ENCODE measurements at regions not wholly inside any gene's neighbourhood (a gene's known extent, or its start where the extent isn't known, plus 50 kb on each side); places are given as distances from the start of the nearest gene placed in this dataset.

DNA sequence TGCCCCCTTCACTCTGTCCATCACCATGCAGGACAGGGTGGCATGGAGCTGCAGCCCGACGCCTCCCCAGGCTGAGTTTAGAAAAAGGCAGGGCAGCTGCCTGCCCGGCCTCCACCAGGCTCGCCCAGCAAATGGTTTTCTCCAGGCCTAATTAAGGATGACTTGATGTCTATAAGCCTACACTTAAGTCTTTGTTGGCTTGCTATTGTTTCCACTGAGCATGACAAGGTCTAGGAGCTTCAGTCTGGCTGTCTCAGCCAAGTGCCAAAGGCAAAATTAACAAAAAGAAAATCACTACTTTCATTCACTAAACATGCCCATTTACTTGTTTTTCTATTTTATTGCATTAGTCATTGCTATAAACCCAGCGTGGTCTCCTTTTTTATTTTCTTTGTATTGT lies 372.2 kb downstream of the INSIG2 start:
- Histone ChIP-seq H3K27me3 (ENCODE audit: insufficient read depth, low read length) (no peaks in the 10 kb centered on the region), H3K36me3 (ENCODE audit: insufficient read depth, low read length) (no peaks in the 10 kb centered on the region), H3K4me1 (ENCODE audit: insufficient read depth, low read length) (no peaks in the 10 kb centered on the region), H3K4me3 (ENCODE audit: low read length) (no peak overlapping the region), H3K27ac (ENCODE audit: low read depth, low read length) (no peak overlapping the region), H3K9me3 (ENCODE audit: insufficient read depth, low read depth, low read length) (no peaks in the 10 kb centered on the region), H3K9ac (ENCODE audit: low read depth, low read length) (no peak overlapping the region)
- 91% methylated on average over 4 of the region's 5 CpGs for WGBS

DNA sequence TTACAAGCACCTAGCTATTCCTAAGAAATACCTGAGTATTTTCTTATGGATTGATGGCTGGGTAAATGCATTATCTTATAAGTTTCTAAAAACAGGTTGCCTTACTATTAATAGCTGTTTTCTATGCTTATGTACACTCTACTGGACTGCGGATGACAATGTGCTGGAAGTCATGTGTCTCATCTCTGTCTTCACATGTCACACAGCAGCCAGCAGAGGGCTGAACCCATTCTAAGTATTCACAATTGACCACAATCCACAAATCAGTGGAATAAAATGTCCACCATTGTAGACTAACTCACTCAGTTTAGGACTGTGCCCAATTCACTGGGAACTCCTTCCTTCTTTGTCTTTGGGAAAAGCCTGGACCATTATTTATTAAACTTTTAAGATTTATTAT lies 371.2 kb downstream of the INSIG2 start:
- no peaks in the 10 kb centered on the region for H3K4me1 ChIP-seq (ENCODE audit: insufficient read depth, low read length)
- 98% methylated on average over 1 of the region's 1 CpG for WGBS
- H3K9me3 ChIP-seq (ENCODE audit: insufficient read depth, low read depth, low read length), result no peaks in the 10 kb centered on the region
- no peak overlapping the region for H3K9ac ChIP-seq (ENCODE audit: low read depth, low read length)
- H3K36me3 ChIP-seq (ENCODE audit: insufficient read depth, low read length), result no peaks in the 10 kb centered on the region
- no peak overlapping the region for H3K27ac ChIP-seq (ENCODE audit: low read depth, low read length)
- H3K4me3 ChIP-seq (ENCODE audit: low read length), result no peak overlapping the region
- no peaks in the 10 kb centered on the region for H3K27me3 ChIP-seq (ENCODE audit: insufficient read depth, low read length)

DNA sequence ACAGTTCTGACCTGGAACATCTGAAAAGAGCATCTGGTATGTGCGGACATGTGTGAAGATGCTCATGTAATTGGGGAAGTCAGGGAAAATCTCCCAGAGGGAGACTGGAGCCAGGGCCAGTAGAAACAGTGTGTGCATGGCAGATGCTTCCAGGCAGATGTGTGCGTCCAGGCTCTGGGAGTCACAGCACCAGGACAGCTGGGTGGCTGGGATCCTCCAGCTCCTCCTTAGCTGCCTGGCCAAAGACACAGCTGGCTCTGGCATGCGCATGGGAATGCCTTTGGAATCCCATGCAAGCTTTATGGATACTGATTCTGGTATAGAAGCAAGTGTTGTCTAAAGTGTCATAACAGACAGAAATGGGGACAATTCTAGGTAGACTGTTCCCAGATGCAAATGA lies 369.7 kb downstream of the INSIG2 start:
- Histone ChIP-seq H3K36me3 (ENCODE audit: insufficient read depth, low read length) (no peaks in the 10 kb centered on the region), H3K9ac (ENCODE audit: low read depth, low read length) (no peak overlapping the region), H3K4me1 (ENCODE audit: insufficient read depth, low read length) (no peaks in the 10 kb centered on the region), H3K27me3 (ENCODE audit: insufficient read depth, low read length) (no peaks in the 10 kb centered on the region), H3K4me3 (ENCODE audit: low read length) (no peak overlapping the region), H3K9me3 (ENCODE audit: insufficient read depth, low read depth, low read length) (no peaks in the 10 kb centered on the region), H3K27ac (ENCODE audit: low read depth, low read length) (no peak overlapping the region)
- 90% methylated on average over 3 of the region's 3 CpGs for WGBS

DNA sequence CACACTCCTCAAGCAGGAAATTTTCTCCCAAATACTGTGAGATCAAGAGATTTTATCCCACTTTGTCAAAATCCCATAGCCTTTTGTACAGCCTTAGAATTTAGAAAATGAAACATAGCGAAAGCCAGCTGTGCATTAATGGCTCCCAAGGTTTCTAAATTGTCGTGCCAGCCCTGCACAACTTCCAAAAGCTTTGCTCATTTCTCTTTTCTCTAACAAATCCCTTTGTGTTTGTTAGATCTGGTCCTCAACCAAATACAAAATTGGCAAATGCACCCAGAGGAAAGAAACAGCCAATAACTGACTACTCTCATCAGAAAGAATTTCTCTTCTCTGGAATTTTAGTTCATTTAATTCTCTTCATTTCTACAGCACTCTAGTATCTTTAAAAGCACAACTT lies 361.1 kb downstream of the INSIG2 start:
- no peaks in the 10 kb centered on the region for H3K36me3 ChIP-seq (ENCODE audit: insufficient read depth, low read length)
- H3K9ac ChIP-seq (ENCODE audit: low read depth, low read length), result no peak overlapping the region
- no peak overlapping the region for H3K4me3 ChIP-seq (ENCODE audit: low read length)
- H3K9me3 ChIP-seq (ENCODE audit: insufficient read depth, low read depth, low read length), result no peaks in the 10 kb centered on the region
- H3K27ac ChIP-seq (ENCODE audit: low read depth, low read length), result no peak overlapping the region
- H3K27me3 ChIP-seq (ENCODE audit: insufficient read depth, low read length), result no peaks in the 10 kb centered on the region
- H3K4me1 ChIP-seq (ENCODE audit: insufficient read depth, low read length), result peaks cover 17% of the 10 kb centered on the region
- 89% methylated on average over 2 of the region's 2 CpGs for whole genome bisulfite sequencing

DNA sequence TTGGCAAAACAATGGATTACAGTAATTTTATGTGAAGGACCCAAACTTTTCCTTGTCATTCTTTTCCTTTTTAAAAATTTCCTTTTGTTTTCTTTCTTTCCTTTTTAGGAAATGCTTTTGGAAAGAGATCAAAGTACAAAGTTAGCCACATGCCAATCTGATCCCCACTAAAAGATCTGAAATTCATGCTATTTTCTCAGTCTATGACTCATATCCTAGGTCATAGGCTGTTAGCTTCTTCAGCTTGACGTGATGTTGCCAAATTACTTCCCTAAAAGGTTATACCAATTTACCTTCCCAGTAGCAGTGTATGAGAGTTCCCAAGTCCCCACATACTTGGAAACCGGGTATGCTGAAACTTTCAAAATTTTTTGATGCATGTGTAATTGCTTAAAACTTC lies 355.3 kb downstream of the INSIG2 start:
- Histone ChIP-seq H3K27me3 (ENCODE audit: insufficient read depth, low read length) (no peaks in the 10 kb centered on the region), H3K9me3 (ENCODE audit: insufficient read depth, low read depth, low read length) (no peaks in the 10 kb centered on the region), H3K36me3 (ENCODE audit: insufficient read depth, low read length) (no peaks in the 10 kb centered on the region), H3K27ac (ENCODE audit: low read depth, low read length) (no peak overlapping the region), H3K4me3 (ENCODE audit: low read length) (no peak overlapping the region), H3K4me1 (ENCODE audit: insufficient read depth, low read length) (peaks cover 26% of the 10 kb centered on the region), H3K9ac (ENCODE audit: low read depth, low read length) (no peak overlapping the region)
- 58% methylated on average over 1 of the region's 2 CpGs for WGBS

DNA sequence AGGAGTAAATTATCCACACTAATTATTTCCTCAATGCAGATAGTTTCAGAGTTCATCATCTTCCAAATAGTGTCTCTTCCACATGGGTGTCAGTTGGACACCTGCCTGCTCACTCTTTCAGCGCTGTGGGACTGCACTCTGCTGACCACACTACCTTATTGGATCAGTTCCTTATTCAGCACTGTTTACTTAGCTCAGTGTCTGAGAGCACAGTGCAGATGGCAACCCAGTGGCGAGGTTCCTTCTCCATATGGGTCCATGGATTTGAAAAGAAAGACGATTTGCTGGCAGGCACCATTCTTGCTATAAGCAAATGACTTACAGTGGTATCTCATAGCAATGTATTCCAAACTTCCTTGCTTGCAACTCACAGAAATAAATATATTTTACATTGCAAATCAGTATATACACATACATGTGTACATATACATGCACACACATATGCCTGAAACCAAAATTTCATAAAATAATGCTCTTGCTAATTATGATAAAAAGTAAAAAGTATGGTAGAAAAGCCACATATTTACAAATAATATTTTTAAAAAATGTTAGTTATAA lies 354.8 kb downstream of the INSIG2 start:
- Histone ChIP-seq H3K9me3 (ENCODE audit: insufficient read depth, low read depth, low read length) (no peaks in the 10 kb centered on the region), H3K36me3 (ENCODE audit: insufficient read depth, low read length) (no peaks in the 10 kb centered on the region), H3K27ac (ENCODE audit: low read depth, low read length) (no peak overlapping the region), H3K9ac (ENCODE audit: low read depth, low read length) (no peak overlapping the region), H3K4me1 (ENCODE audit: insufficient read depth, low read length) (peaks cover 26% of the 10 kb centered on the region), H3K4me3 (ENCODE audit: low read length) (no peak overlapping the region), H3K27me3 (ENCODE audit: insufficient read depth, low read length) (no peaks in the 10 kb centered on the region)
- WGBS, result 91% methylated on average over 3 of the region's 3 CpGs

DNA sequence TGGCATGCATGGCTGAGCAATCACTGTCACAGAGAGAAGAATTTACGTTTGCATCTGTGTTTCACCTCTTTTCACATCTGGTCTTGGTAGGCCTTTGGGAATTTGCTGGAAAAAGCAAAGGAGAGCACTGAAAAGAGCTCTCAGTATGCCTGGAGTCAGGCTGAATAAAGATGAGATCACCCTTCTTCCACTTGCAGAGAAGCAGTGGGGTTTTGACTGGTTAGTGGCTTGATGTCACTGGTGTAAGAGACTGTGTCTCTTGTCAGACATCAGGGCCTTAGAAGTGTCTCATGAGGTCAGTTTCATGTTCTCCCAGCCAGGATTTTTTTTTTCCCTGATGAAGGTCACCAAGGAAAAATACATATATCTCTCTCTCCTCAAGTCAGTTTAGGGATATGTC lies 353.8 kb downstream of the INSIG2 start:
- no peaks in the 10 kb centered on the region for H3K9me3 ChIP-seq (ENCODE audit: insufficient read depth, low read depth, low read length)
- WGBS, result 90% methylated on average over 1 of the region's 1 CpG
- no peak overlapping the region for H3K4me3 ChIP-seq (ENCODE audit: low read length)
- no peaks in the 10 kb centered on the region for H3K36me3 ChIP-seq (ENCODE audit: insufficient read depth, low read length)
- H3K27ac ChIP-seq (ENCODE audit: low read depth, low read length), result no peak overlapping the region
- no peak overlapping the region for H3K9ac ChIP-seq (ENCODE audit: low read depth, low read length)
- H3K27me3 ChIP-seq (ENCODE audit: insufficient read depth, low read length), result no peaks in the 10 kb centered on the region
- peaks cover 26% of the 10 kb centered on the region for H3K4me1 ChIP-seq (ENCODE audit: insufficient read depth, low read length)

DNA sequence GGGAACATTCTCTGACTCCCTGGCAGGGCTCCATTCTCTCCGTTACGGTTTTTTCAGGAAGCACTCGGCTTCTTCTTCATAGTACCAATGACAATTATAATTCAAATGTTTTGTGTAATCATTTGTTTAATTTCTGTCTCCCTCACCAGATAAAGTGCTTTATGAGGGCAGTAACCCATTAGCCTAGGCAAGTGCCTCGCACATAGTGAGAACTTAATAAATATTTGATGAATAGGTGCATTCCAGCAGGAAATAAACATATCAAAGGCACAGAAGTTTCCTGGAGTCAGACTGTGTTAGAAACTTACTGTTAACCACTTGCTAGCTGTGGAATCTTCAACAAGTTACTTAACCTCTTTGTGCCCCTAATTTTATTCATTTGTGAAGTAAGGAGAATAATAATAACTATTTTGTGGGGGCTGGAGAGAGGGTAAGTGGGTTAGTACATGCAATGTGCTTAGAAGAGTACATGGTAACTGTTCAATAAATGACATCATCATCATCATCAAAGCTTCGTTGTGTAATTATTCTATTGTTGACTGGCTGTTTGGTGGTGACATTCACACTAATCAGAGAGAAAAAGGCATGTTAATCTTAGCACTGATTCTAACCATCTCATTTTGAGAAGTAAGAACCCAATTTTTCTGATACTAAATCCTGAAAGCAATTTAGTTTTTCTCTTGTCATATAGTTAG lies 352.3 kb downstream of the INSIG2 start:
- Histone ChIP-seq H3K4me3 (ENCODE audit: low read length) (no peak overlapping the region), H3K36me3 (ENCODE audit: insufficient read depth, low read length) (no peaks in the 10 kb centered on the region), H3K4me1 (ENCODE audit: insufficient read depth, low read length) (peaks cover 26% of the 10 kb centered on the region), H3K9me3 (ENCODE audit: insufficient read depth, low read depth, low read length) (no peaks in the 10 kb centered on the region), H3K27ac (ENCODE audit: low read depth, low read length) (no peak overlapping the region), H3K27me3 (ENCODE audit: insufficient read depth, low read length) (no peaks in the 10 kb centered on the region), H3K9ac (ENCODE audit: low read depth, low read length) (no peak overlapping the region)
- WGBS, result 49% methylated on average over 3 of the region's 5 CpGs

DNA sequence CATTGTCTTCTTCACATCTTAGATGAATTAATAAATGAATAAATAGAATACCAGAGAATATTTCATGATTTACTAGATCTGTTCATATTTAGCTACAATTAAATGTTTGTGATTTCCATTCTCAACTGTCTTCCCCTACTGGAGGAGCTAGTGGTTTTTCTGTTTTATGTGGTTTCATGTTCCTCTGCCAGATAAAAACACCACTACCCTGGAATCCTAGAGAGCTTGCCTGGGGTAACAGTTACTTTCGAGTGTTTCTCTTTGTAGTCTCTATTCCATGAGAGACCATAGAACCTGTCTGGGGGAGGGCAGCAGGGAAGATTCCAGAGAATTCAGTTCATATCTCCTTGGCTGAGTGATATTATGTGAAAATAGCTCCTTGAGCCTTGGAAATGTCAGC lies 349.2 kb downstream of the INSIG2 start:
- no peaks in the 10 kb centered on the region for H3K36me3 ChIP-seq (ENCODE audit: insufficient read depth, low read length)
- peaks cover 18% of the 10 kb centered on the region; the same call in 1 of the 2 replicates for H3K4me1 ChIP-seq (ENCODE audit: insufficient read depth, low read length)
- H3K27me3 ChIP-seq (ENCODE audit: insufficient read depth, low read length), result no peaks in the 10 kb centered on the region
- H3K4me3 ChIP-seq (ENCODE audit: low read length), result no peak overlapping the region
- 100% methylated on average over 1 of the region's 1 CpG for WGBS
- no peaks in the 10 kb centered on the region for H3K9me3 ChIP-seq (ENCODE audit: insufficient read depth, low read depth, low read length)
- no peak overlapping the region for H3K27ac ChIP-seq (ENCODE audit: low read depth, low read length)
- no peak overlapping the region for H3K9ac ChIP-seq (ENCODE audit: low read depth, low read length)

DNA sequence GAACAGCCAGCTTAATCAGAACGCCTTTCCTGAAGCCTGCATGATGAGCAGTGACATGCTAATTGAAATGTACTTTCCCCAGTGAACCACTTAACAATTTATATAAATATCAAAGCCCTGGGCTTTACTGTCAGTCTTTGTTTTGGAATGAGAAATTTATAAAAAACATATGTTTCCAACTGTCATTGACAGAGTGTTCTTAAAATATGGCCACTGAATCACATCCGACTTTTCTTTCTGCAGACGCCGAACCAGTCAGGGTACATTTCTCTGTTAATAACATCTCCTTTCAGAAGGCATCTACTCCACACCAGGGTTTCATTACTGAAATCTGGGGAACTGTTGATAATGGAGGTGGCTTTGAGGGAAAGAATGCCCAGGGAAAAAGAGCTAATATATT lies 343.7 kb downstream of the INSIG2 start:
- peaks cover 12% of the 10 kb centered on the region; the same call in 1 of the 2 replicates for H3K9me3 ChIP-seq (ENCODE audit: insufficient read depth, low read depth, low read length)
- H3K4me3 ChIP-seq (ENCODE audit: low read length), result no peak overlapping the region
- H3K27ac ChIP-seq (ENCODE audit: low read depth, low read length), result no peak overlapping the region
- no peaks in the 10 kb centered on the region for H3K36me3 ChIP-seq (ENCODE audit: insufficient read depth, low read length)
- H3K9ac ChIP-seq (ENCODE audit: low read depth, low read length), result no peak overlapping the region
- no peaks in the 10 kb centered on the region for H3K27me3 ChIP-seq (ENCODE audit: insufficient read depth, low read length)
- H3K4me1 ChIP-seq (ENCODE audit: insufficient read depth, low read length), result peaks cover 11% of the 10 kb centered on the region; the same call in 1 of the 2 replicates
- WGBS, result 97% methylated on average over 4 of the region's 4 CpGs

DNA sequence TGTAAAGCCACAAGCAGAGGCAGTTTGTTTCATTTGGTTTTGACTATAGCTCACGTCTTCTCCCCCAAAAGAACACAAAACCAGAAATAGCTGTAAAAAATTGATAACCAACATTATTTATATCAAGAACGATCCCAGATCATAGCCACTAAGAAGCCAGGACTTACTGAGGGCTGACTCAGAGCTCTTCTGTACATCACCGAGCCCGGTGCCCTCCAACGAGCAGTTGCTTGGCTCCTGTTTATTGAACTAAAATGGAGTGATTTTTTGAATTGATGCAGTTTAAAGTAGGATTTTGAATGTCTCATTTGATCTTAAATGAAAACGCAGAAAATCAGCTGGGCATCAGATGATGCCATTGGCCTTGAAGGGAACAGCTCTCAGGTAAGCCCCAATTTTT lies 343.3 kb downstream of the INSIG2 start:
- WGBS, result 93% methylated on average over 6 of the region's 6 CpGs
- H3K4me3 ChIP-seq (ENCODE audit: low read length), result no peak overlapping the region
- H3K4me1 ChIP-seq (ENCODE audit: insufficient read depth, low read length), result peaks cover 11% of the 10 kb centered on the region; the same call in 1 of the 2 replicates
- H3K36me3 ChIP-seq (ENCODE audit: insufficient read depth, low read length), result no peaks in the 10 kb centered on the region
- H3K27me3 ChIP-seq (ENCODE audit: insufficient read depth, low read length), result no peaks in the 10 kb centered on the region
- no peak overlapping the region for H3K9ac ChIP-seq (ENCODE audit: low read depth, low read length)
- H3K27ac ChIP-seq (ENCODE audit: low read depth, low read length), result no peak overlapping the region
- peaks cover 12% of the 10 kb centered on the region; the same call in 1 of the 2 replicates for H3K9me3 ChIP-seq (ENCODE audit: insufficient read depth, low read depth, low read length)

DNA sequence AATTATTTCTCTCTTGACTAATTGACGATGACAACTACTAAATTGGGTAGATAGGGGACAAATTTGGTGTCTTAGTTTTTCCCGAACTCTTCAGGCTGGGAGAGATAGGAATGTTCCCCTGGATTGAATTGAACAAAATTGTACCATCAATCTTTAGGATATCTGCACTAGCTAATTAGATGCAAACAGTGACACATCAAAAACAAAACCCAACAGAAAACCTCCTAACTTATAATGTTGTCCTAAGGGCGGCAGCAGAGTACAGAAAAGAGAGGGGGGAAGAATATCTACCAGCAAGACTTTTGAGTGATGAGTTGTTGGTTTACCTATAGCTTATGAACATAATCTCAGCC lies 342.9 kb downstream of the INSIG2 start:
- no peak overlapping the region for H3K4me3 ChIP-seq (ENCODE audit: low read length)
- H3K4me1 ChIP-seq (ENCODE audit: insufficient read depth, low read length), result peaks cover 11% of the 10 kb centered on the region; the same call in 1 of the 2 replicates
- no peaks in the 10 kb centered on the region for H3K27me3 ChIP-seq (ENCODE audit: insufficient read depth, low read length)
- H3K27ac ChIP-seq (ENCODE audit: low read depth, low read length), result no peak overlapping the region
- no peak overlapping the region for H3K9ac ChIP-seq (ENCODE audit: low read depth, low read length)
- H3K36me3 ChIP-seq (ENCODE audit: insufficient read depth, low read length), result no peaks in the 10 kb centered on the region
- H3K9me3 ChIP-seq (ENCODE audit: insufficient read depth, low read depth, low read length), result peaks cover 12% of the 10 kb centered on the region; the same call in 1 of the 2 replicates
- WGBS, result 92% methylated on average over 3 of the region's 3 CpGs
